ENCODE measurements at regions not wholly inside any gene's neighbourhood (a gene's known extent, or its start where the extent isn't known, plus 50 kb on each side); places are given as distances from the start of the nearest gene placed in this dataset.
A peak's percentile ranks its signal among the peaks of the same experiment; 100 is the strongest.
"Not testable (repeated sequence)": the region's sequence is repeated elsewhere in the genome, so short reads cannot be mapped to it uniquely, and the experiment has no call there.

- no peak for DNase-seq (ENCODE audit: low read depth, low spot score)
These were observed 150.6 kb downstream of the FHIP1A start for GRCh38 chr4:151559595-151559994.

DNA sequence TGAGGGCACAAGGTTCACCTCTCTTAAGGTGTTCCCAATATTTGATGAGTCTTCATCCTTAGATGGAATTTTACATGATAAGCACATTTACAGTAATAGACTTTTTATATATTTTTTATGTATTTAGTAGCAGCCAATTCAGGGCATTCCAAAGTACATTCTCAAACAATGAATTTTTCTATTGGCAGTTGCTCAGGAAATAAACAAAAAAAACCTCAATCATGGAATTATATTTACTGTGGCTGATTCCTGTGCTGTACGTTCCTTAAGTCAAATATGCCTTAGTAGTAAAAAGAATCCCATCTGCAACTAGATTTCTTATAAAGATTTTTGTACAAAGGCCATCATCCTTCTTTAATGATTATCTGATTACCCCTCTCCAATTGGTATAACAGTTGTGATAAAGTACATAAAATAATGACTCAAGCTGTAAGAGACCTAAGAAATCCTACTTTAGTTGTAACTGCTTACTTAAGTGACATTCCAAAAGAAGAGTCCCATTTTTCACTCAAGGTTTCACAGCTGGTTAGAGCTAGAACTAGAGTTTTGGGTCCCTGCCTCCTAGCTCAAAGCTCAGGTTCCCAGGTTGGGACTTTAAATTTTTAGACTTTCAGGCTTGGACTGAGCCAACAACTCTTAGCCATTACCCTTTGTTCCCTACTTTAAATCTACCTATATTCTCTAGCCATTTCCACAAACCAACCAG is 152.7 kb downstream of the FHIP1A start:
- peak; percentile 24 for DNase-seq (ENCODE audit: low read depth, low spot score)

DNA sequence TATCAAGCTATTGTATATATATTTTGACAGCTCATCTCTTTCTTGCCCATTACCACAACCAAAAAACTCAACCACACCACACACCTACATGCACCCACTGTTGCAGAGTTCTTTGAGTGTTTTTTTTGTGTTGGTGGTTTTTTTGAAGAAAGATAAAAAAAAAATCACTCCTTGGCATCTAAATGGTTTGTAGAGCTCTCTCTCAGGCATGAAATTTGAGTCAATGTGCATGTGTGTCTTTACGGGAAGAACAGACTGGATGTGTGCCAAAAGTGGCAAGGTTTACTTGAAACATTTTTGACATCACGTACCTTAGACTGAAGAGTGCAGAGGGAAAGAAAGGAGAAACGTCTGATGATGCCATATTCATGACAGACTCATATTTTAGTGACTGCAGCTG is 154.2 kb downstream of the FHIP1A start:
- DNase-seq (ENCODE audit: low read depth, low spot score) = peak; percentile 32

- DNase-seq (ENCODE audit: low read depth, low spot score) = no peak
These were observed 155.3 kb downstream of the FHIP1A start for GRCh38 chr4:151564321-151564720.

DNA sequence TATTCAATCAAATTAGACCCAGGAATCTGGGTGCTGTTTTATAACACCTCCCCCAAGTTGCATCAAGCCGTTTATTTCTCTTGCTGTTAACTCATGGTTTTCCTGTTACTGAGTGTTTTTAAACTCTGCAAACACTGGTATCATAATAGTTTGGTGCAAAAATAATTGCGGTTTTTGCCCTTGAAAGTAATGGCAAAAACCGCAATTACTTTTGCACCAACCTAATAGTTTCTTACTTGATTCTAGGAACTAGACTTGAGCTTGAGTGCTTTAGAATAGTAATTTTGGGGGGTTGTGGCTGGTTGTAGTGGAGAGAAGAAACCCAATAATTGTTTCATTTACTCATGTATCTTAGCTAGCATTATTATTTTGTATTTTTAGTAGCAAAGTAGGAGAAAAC is 156.6 kb downstream of the FHIP1A start:
- DNase-seq (ENCODE audit: low read depth, low spot score) = no peak

- DNase-seq (ENCODE audit: low read depth, low spot score) = no peak
These were observed 157.1 kb downstream of the FHIP1A start for GRCh38 chr4:151566053-151566452.

GRCh38 chr4:151567056-151567455 is 158.1 kb downstream of the FHIP1A start:
- no peak for DNase-seq (ENCODE audit: low read depth, low spot score)

DNA sequence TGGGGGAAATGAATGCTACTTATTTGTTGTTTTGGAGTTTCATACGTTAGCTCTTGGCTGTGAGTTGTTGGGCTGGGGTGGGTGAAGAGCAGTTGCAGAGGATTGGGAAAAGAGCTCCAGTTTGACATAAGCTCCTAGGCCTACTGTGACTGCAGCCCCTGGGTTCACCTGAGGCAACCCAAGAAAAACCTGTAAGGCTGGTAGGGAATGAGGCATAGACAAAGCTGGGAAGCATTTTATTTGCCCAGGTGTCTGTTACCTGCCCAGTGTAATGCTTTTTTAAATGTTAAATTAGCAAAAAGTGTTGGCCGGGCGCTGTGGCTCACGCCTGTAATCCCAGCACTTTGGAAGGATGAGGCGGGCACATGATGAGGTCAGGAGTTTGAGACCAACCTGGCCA is 160.0 kb downstream of the FHIP1A start:
- no peak for DNase-seq (ENCODE audit: low read depth, low spot score)

GRCh38 chr4:151569650-151570049 is 160.7 kb downstream of the FHIP1A start:
- DNase-seq (ENCODE audit: low read depth, low spot score) = no peak

DNA sequence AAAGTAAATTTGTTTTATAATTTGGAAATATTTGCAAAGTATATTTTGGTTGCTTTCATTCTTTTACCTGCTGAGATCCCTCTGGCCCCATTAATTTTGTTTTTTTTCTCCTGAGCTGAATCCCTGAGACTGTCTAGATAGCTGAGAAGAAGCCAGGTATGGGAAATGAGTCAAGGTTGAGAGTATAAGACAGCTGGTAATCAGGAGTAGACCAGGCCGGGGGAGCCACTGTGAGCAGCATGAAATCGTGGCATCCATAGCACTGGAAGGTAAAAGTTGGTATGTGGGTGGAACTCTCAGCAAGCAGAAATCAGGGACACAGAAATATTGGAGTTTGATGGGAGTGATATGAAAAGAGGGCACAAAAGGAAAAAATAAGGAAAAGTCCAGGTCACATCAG is 164.5 kb downstream of the FHIP1A start:
- no peak for DNase-seq (ENCODE audit: low read depth, low spot score)

DNA sequence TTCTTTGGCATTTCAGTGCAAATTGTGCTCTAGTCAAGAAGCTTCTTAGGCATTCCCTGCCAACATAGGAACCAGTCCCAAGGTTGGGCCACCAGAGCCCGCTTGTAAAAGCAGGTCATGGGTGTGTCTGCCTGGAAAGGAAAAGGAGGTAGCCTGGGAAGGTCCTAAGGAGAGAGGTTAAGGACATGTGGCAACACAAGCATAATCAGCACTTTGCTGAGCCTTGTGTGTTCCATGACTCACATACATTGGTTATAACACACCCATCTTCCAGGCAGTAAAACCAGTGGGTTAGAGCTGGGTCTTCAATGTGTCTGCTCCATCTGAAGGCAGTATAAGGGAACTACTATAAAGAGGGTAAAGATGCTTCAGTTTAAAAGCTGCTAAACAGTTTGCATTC is 165.0 kb downstream of the FHIP1A start:
- no peak for DNase-seq (ENCODE audit: low read depth, low spot score)

- DNase-seq (ENCODE audit: low read depth, low spot score) = no peak
These were observed 166.0 kb downstream of the FHIP1A start for GRCh38 chr4:151574968-151575367.

- peak; percentile 51 for DNase-seq (ENCODE audit: low read depth, low spot score)
These were observed 166.7 kb downstream of the FHIP1A start for GRCh38 chr4:151575646-151576045.

DNA sequence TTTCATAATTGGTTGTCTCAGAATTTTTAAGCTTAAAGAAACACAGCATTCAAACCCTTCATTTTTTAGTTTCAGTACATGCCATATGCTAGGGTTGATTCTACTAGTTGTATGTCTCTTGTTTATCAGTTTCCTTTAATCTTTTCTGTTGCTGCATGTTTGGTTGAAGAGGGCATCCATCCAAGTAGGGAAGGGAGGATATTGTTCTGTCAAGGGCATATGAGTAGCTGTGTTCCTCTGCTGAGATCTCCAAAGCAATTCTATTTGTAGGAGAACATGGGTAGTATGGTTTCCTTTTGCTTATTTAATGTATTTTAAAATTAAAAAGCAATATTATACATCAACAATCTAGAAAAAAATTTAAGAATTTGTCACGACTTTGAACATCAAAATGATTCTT is 167.7 kb downstream of the FHIP1A start:
- DNase-seq (ENCODE audit: low read depth, low spot score) = no peak

DNA sequence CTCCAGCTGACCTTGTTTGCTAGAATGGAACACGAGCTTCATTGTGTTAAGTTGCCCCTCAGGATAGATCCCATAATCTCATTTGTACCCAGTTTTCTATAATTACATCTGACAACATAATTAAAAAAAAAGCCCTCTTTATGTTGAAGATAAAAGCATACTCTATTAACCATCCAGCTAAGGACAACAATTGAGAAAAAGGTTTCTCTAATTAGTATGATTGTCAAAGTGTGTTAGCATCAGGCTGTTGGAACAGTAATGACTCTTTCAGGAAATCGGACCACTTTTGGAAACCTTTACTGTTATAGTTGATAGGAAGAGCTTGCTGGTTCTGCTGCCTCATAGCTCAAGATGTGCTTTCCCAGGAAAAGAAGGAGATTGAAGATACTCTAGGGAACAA is 172.6 kb downstream of the FHIP1A start:
- no peak for DNase-seq (ENCODE audit: low read depth, low spot score)

GRCh38 chr4:151582098-151582497 is 173.1 kb downstream of the FHIP1A start:
- no peak for DNase-seq (ENCODE audit: low read depth, low spot score)

DNA sequence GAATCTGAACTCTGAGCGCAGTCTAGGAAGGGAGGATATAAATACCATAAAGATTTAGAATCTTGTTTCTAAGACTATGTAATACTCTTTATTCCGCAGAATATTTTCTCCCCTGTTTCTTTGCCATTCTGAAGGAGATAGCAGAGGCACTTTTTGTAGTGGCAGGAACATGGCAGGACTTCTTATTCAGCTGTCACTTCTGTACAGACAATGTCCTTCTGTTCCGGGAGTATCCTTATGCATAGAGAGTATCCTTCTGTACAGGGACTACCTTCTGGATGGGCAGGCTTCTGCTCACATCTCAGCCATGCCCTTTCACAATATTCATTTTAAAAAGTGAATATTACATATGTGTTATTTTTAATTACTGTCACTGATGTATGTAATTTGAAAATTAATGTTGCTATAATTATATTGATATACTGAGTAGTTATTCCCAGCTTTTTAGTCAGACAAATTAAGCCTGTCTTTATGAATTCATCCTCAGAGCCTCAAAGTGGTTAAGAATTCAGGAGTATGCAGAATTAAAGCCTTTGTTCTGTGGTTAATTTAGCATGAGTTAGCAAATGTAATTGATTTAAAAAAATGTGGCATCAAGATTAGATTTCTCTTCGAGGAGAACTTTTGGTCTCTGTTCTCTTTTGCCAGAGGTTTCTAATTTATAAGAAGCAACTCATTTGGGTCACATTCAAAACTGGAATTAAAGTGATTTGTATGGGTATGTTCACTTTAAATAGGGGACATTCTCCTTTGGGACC is 174.4 kb downstream of the FHIP1A start:
- no peak for DNase-seq (ENCODE audit: low read depth, low spot score)

GRCh38 chr4:151584101-151584500 is 175.1 kb downstream of the FHIP1A start:
- no peak for DNase-seq (ENCODE audit: low read depth, low spot score)

DNA sequence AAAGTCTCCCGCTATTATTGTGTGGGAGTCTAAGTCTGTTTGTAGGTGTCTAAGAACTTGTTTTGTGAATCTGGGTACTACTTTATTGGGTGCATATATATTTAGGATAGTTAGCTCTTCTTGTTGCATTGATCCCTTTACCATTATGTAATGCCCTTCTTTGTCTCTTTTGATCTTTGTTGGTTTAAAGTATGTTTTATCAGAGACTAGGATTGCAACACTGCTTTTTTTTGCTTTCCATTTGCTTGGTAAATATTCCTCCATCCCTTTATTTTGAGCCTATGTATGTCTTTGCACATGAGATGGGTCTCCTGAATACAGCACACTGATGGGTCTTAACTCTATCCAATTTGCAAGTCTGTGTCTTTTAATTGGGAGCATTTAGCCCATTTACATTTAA is 165.2 kb downstream of the GATB start:
- not testable (repeated sequence) for DNase-seq (ENCODE audit: low read depth, low spot score)

DNA sequence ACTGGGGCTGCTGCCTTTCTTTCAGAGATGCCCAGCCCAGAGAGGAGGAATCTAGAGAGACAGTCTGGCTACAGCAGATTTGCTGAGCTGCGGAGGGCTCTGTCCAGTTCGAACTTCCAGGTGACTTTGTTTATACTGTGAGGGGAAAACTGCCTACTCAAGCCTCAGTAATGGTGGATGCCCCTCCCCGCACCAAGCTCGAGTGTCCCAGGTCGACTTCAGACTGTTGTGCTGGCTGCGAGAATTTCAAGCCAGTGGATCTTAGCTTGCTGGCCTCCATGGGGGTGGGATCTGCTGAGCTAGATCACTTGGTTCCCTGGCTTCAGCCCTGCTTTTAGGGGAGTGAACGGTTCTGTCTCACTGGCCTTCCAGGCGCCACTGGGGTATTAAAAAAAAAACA is 163.1 kb downstream of the GATB start:
- DNase-seq (ENCODE audit: low read depth, low spot score) = not testable (repeated sequence)

- DNase-seq (ENCODE audit: low read depth, low spot score) = no peak
These were observed 160.9 kb downstream of the GATB start for GRCh38 chr4:151599863-151600262.

DNA sequence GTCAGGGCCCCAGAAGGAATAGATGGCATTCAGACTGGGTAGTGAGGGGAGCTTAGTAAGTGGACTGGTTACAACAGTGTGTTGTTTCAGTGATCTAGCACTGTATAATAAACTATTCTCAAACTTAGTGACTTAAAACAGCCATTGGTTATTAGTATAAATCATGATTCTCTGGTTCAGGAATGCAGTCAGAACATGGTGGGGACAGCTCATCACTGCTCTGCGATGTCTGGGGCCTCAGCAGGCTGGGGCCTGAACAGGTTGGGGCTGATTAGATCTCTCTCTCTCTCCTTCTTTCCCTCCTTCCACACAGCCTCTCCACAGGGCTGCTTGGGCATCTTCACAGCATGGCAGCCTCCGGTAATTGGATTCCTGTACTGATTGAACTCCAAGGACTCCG is 160.4 kb downstream of the GATB start:
- DNase-seq (ENCODE audit: low read depth, low spot score) = no peak

DNA sequence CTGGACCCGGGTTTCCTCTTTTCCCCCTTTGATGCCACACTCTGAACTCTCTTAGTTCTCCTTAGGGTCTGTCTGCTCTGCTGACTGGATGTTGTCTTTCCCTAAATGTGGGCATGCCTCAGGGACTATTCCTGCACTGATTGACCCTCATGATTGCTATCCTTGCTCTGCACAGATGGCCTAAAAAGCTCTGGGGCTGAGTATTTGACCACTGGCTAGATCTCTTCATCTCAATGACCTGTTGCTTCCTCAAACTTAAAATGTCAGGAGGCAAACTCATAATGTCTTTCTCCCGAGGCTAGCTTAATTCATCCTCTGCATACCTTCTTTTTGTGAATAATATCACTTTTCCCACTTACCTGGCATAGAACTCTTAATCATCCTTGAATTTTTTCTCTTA is 157.4 kb downstream of the GATB start:
- no peak for DNase-seq (ENCODE audit: low read depth, low spot score)

Data from astrocyte of the hippocampus (primary cell).